IPS DF 6.9 (cell line): ENCODE measurements at regions not wholly inside any gene's neighbourhood (a gene's known extent, or its start where the extent isn't known, plus 50 kb on each side); places are given as distances from the start of the nearest gene placed in this dataset.

ENCODE experiments used
- DNase-seq: peaks from one replicate; pipeline ENCODE4 v3.0.0-alpha.2; 2013; ENCODE audit warnings: low read depth, low spot score
- H3K27ac ChIP-seq: one replicate; pipeline ENCODE4 v1.5.1; 2013; ENCODE audit warnings: low read length, control low read depth
- H3K27me3 ChIP-seq: 2 replicates; pipeline ENCODE4 v1.6.1; 2013; ENCODE audit warnings: mild to moderate bottlenecking, low read length; ENCODE audit not compliant: control insufficient read depth, insufficient read depth
- H3K36me3 ChIP-seq: 2 replicates; pipeline ENCODE4 v1.6.1; 2013; ENCODE audit warnings: low read length; ENCODE audit not compliant: control insufficient read depth, insufficient read depth
- H3K4me1 ChIP-seq: 2 replicates; pipeline ENCODE4 v1.6.1; 2013; ENCODE audit warnings: low read length; ENCODE audit not compliant: control insufficient read depth, insufficient read depth
- H3K4me3 ChIP-seq: 2 replicates; pipeline ENCODE4 v1.5.1; 2013; ENCODE audit warnings: mild to moderate bottlenecking, low read length
- H3K9me3 ChIP-seq: 2 replicates; pipeline ENCODE4 v1.6.1; 2013; ENCODE audit warnings: low read length, inconsistent platforms; ENCODE audit not compliant: control insufficient read depth, insufficient read depth
- whole genome bisulfite sequencing: extraction: QIAGEN DNeasy Blood & Tissue Kit; methylation state at CpG from one replicate; pipeline ENCODE4 v1.1.7; 2013; ENCODE audit warnings: mixed read lengths, missing lambda C conversion rate; ENCODE audit not compliant: insufficient read length, insufficient coverage; 5-methylcytosine and 5-hydroxymethylcytosine counted together

DNA sequence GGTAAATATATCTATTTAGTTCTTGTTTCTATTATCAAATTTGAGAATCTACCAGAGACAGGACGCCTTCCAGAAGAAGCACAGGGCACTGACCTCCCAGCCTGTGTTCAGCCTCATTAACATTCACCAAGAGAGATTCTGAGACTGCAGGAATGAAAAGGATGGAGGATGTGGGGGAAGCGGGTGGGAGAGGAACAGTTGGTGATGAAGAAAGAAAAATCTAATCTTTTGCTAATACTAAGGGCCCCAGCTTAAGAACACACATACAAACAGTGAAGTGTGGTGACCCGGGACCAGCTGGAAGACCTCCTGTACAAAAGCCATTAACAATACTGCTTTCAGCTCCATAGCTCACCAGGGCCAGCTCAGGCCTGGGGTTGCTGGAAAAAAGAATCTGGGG, 160.5 kb downstream of the NUAK1 start:
- no peaks in the 10 kb centered on the region for H3K4me1 ChIP-seq
- no CpG with 5 or more reads among the region's 3 CpGs for WGBS

DNA sequence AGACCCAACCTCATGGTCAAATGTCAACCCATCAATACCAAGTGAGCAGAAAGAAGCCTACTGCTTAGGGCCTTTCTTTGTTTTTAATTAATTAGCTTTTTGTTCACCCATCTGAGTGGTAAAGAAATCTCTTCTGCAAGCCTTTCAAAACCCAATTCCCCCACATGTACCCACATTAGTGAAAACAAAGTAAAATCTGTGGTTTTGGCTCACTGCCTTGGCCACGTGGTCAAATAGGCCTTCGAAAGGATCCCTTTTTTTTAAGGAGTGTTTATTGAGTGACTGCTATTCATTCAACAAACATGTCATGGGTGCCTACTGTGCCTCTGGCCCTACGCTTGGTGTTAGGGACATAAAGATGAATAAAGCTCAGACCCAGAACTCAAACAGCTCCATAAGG, 160.1 kb downstream of the NUAK1 start:
- no peak overlapping the region for H3K4me3 ChIP-seq
- no peak overlapping the region for H3K27ac ChIP-seq
- no CpG with 5 or more reads among the region's 3 CpGs for WGBS
- no peaks in the 10 kb centered on the region; the same call in 1 of the 2 replicates for H3K27me3 ChIP-seq
- no peaks in the 10 kb centered on the region for H3K36me3 ChIP-seq
- no peak for DNase-seq
- no peaks in the 10 kb centered on the region for H3K9me3 ChIP-seq
- H3K4me1 ChIP-seq = no peaks in the 10 kb centered on the region

More for the DNA sequence above, 160.5 kb downstream of the NUAK1 start:
- H3K4me3 ChIP-seq = no peak overlapping the region
- no peaks in the 10 kb centered on the region for H3K36me3 ChIP-seq
- H3K27me3 ChIP-seq = no peaks in the 10 kb centered on the region; the same call in 1 of the 2 replicates
- no peak for DNase-seq
- no peaks in the 10 kb centered on the region for H3K9me3 ChIP-seq
- no peak overlapping the region for H3K27ac ChIP-seq

DNA sequence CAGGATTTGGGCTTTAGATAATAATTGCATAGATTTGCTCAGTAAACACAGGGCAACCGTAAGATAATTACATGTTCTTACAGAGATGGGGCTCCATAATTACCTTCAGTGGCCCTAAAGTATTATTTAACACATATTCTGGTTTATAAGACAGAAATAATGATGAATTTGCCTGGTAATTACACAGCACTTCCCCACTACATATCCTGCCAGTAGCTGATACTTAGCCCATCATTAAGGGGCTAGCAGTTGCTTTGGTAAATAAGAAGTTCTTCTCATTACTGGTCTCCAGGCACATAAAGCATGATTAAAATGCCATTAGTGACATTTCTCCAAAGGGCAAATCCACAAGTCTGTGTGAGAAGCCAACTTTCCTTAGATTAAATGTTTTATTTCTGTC, 158.7 kb downstream of the NUAK1 start:
- no CpG with 5 or more reads among the region's 1 CpG for WGBS
- H3K9me3 ChIP-seq = no peaks in the 10 kb centered on the region
- H3K4me3 ChIP-seq = no peak overlapping the region
- no peaks in the 10 kb centered on the region for H3K4me1 ChIP-seq
- H3K27me3 ChIP-seq = no peaks in the 10 kb centered on the region; the same call in 1 of the 2 replicates
- H3K36me3 ChIP-seq = no peaks in the 10 kb centered on the region
- no peak for DNase-seq
- no peak overlapping the region for H3K27ac ChIP-seq

DNA sequence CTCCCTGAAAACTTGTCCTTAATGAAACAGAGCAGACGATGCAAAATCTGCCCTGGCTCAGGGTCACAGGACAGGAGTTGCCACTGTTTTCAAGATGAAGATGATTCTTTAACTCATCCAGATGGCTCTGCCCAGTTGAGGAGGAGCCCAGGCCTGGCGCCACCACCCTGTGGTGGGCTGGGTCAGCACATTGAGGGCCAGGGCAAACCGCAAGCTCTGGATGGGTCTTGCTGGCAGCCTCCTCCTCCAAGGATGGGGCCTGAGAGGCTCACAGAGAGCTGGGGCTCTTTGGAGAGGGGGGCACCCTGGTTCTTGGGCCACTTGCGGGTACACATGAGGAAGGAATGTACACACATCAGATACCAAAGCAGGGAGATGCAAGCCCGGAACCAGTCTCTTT, 158.2 kb downstream of the NUAK1 start:
- no peak for DNase-seq
- no CpG with 5 or more reads among the region's 5 CpGs for WGBS
- Histone ChIP-seq H3K9me3 (no peaks in the 10 kb centered on the region), H3K4me3 (no peak overlapping the region), H3K27me3 (no peaks in the 10 kb centered on the region; the same call in 1 of the 2 replicates), H3K27ac (no peak overlapping the region), H3K36me3 (no peaks in the 10 kb centered on the region), H3K4me1 (no peaks in the 10 kb centered on the region)

DNA sequence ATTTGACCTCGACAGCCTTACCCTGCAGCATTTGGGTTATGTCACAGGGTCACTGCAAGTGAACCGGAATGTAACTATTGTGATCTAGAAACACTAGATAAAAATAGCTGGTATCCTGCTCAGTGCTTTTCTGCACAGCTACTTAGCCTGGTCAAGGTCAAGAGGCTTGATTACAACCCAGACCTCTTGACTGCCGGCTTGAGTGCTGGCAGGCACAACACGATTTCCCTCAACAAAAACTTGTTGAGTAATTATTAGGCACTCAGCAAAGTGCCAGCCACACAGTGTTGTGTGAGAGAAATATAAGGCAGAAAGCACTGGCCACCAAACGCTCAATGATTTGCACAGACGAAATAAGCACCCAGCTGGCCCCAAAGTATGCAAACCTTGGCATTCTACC, 156.7 kb downstream of the NUAK1 start:
- Histone ChIP-seq H3K4me1 (no peaks in the 10 kb centered on the region), H3K36me3 (no peaks in the 10 kb centered on the region), H3K4me3 (no peak overlapping the region), H3K27me3 (no peaks in the 10 kb centered on the region; the same call in 1 of the 2 replicates), H3K27ac (no peak overlapping the region), H3K9me3 (no peaks in the 10 kb centered on the region)
- WGBS = no CpG with 5 or more reads among the region's 6 CpGs
- DNase-seq = no peak

DNA sequence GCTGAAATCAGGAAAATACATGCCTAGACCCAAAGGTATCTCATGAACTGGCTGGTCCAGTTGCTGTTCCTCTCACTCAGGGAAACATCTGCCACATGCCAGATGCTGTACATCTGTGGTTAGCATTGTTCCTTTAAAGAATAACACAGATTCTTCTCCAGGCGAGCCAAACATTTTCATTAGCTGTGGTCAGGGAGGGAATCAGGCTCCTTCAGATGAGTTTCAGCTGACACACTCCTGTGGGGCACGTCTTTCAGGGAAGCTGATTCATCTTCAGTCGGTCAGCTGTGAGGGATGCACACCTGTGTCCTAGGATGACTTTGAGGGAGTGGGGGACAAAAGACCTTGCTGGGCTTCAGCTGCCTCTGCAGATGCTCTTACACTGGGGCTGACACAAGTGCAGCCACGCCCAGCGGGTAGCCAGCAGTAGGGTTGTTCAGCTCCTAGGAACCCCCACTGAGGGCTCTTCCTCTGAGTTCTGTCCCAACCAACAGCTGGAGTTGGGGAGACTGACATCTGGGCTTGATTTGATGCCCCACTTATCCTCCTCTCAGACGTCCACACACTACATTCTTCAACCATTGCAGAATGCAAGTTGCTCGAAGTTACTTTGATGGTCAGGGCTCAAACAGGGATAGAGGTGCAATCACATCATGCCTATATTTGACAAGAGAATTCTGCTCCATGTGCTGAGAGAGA, 155.0 kb downstream of the NUAK1 start:
- no peak for DNase-seq
- H3K4me1 ChIP-seq = no peaks in the 10 kb centered on the region
- WGBS = no CpG with 5 or more reads among the region's 7 CpGs
- no peaks in the 10 kb centered on the region; the same call in 1 of the 2 replicates for H3K27me3 ChIP-seq
- H3K4me3 ChIP-seq = no peak overlapping the region
- no peak overlapping the region for H3K27ac ChIP-seq
- H3K9me3 ChIP-seq = no peaks in the 10 kb centered on the region
- H3K36me3 ChIP-seq = no peaks in the 10 kb centered on the region

DNA sequence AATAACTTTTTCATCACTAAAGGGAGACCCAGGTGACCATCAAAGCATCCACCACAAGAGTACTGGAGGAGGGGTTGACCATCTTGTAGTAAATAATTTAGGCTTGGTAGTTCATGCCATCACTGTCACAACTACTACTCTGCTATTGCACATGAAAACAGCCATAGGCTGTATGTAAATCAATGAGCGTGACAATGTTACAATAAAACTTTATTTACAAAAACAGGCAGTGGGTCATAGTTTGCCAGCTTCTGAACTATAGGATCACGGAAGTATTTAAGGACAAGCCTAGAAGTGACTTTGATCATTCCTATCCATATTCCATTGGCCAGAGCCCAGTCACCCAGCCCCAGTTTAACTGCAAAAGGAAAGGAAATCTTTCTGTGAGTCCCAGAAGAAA, 153.4 kb downstream of the NUAK1 start:
- no peak overlapping the region for H3K27ac ChIP-seq
- H3K9me3 ChIP-seq = no peaks in the 10 kb centered on the region
- H3K4me3 ChIP-seq = no peak overlapping the region
- no peaks in the 10 kb centered on the region; the same call in 1 of the 2 replicates for H3K27me3 ChIP-seq
- H3K36me3 ChIP-seq = no peaks in the 10 kb centered on the region
- DNase-seq = no peak
- H3K4me1 ChIP-seq = no peaks in the 10 kb centered on the region
- WGBS = no CpG with 5 or more reads among the region's 2 CpGs

DNA sequence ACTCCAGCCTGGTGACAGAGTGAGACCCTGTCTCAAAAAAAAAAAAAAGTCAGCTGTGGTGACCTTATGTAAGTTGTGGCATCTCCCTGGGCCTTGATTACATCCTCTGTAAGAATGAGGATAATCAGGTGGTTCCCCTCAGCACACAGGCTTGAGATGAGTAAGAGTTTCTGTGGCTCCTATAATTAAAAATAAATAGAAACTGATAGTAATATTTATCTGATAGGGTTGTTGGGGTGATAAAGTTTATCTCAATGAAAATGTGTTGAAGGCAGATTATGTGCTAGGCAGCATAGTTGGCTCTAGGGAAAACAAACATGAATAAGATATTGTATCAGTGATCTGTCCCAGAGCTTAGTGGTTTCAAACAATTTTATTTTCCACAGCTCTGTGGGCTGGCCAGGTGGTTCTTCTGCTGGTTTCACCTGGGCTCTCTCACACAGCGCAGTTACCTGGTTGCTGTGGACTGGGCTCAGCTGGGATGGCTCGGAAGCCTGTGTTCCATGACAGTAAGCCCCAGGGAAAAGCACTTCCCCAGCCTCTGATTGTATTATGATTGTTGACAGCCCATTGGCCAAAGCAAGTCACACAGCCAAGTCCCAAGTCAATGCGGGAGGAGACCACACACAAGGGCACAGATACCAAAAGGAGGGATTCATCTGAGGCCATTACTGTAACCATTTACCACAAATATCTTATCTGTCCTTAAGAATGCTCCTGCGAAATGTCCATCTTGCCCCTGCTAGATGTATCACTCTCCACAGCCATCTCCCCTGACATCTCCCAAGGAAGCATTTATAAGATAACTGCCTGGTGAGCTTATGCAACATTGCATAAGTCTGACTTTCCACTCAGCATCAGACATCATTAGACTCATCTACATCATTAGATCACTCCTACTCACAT, 151.7 kb downstream of the NUAK1 start:
- Histone ChIP-seq H3K27ac (no peak overlapping the region), H3K4me3 (no peak overlapping the region), H3K4me1 (no peaks in the 10 kb centered on the region), H3K9me3 (no peaks in the 10 kb centered on the region), H3K36me3 (no peaks in the 10 kb centered on the region), H3K27me3 (no peaks in the 10 kb centered on the region)
- WGBS = no CpG with 5 or more reads among the region's 4 CpGs
- DNase-seq = no peak

DNA sequence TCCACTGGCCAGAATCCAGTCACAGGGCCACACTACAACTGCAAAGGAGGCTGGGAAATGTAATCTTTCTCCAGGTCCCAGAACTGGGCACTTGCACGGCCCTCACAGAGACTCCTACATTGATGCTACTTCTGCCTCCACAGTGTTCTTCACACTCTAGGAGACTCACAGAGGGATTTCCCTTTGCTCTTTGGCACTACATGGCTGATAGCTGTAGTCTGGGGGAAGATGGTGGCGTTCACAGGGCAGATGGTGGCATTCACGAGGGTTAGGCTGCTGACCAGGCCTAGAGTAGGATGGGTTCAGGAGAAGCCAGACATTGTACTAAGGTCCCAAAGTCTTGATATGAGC, 151.1 kb downstream of the NUAK1 start:
- no CpG with 5 or more reads among the region's 3 CpGs for WGBS
- Histone ChIP-seq H3K36me3 (no peaks in the 10 kb centered on the region), H3K9me3 (no peaks in the 10 kb centered on the region), H3K27me3 (no peaks in the 10 kb centered on the region), H3K4me3 (no peak overlapping the region), H3K27ac (no peak overlapping the region), H3K4me1 (no peaks in the 10 kb centered on the region)
- DNase-seq = no peak

DNA sequence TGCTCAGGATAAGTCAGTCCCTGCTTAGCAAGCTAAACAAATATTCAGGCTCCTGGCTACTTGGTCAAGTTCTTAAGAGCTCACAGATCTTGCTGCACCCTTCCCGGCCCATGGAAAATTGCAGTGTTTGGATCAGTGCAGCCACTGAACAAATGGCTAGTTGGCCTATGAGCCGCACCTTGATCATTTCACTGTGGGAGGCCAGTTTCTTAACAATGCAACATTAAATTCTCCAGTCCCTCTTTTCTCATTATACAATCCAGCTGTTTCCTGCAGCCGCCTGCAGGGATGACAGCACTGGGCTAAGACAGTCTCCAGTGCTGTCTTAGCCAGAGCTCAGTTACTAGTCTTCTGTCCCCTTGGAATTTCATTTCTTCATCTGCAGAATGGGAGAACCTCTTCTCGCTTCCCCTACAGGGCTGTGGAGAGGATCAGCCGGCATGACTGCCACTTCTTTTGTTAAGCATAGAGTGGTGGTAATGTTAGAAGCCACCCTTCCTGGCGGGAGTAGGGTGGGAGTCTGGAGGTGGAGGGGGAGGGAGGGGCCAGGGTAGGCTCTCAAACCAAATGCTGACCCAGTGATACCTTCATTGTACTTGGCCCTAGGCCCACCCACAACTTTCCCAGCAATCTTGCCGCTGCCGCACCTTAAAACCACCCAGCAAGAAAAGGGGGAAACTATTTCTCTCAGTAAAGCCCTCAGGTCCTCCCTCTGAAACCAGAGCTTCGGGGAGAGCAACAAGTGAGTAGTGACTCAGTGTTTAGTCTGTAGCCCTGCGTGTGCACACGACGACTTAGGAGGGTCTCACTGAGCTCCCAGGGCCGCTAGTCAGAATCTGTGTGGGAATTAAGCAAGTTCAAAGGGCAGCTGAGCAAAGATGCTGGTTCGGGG, 145.7 kb downstream of the NUAK1 start:
- DNase-seq = no peak

More for the DNA sequence above, 145.7 kb downstream of the NUAK1 start:
- Histone ChIP-seq H3K9me3 (no peaks in the 10 kb centered on the region), H3K27ac (no peak overlapping the region), H3K27me3 (no peaks in the 10 kb centered on the region), H3K4me1 (no peaks in the 10 kb centered on the region; the same call in 1 of the 2 replicates), H3K4me3 (no peak overlapping the region), H3K36me3 (no peaks in the 10 kb centered on the region)
- no CpG with 5 or more reads among the region's 14 CpGs for WGBS
